GM08714 (cell line): ENCODE measurements at regions not wholly inside any gene's neighbourhood (a gene's known extent, or its start where the extent isn't known, plus 50 kb on each side); places are given as distances from the start of the nearest gene placed in this dataset.
"Not testable (repeated sequence)": the region's sequence is repeated elsewhere in the genome, so short reads cannot be mapped to it uniquely, and the experiment has no call there.

ENCODE experiments used
- H3K4me3 ChIP-seq: fragments of 200-500 bp; sonication (Bioruptor generic); 2 replicates; pipeline ENCODE4 v1.5.1; 2014; ENCODE audit warnings: mild to moderate bottlenecking, low read length, inconsistent platforms
- ZNF274 ChIP-seq: IDR thresholded peaks from 2 replicates; pipeline ENCODE4 v1.6.1; 2012; ENCODE audit warnings: mild to moderate bottlenecking, low read depth, low read length

DNA sequence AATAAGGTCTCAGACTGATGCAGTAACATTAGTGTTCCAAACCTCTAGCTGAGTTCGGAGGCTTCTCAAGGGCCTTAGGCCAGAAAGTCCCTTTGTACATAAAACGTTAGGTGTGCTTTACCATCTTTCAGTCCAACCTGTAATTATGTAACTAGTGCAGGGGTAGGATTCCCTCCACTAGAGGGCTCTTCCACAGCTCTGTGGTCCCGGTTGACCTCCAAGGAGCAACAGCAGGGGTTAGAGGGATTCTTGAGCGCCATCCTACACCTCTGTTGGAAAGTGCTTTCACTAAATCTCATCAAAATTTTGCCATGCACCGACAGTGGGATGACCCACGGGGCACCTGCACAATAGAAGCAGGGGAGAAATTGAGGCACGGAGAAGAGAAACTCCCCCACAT is 155.8 kb upstream of the LRP1B start:
- H3K4me3 ChIP-seq, result no peak overlapping the region

DNA sequence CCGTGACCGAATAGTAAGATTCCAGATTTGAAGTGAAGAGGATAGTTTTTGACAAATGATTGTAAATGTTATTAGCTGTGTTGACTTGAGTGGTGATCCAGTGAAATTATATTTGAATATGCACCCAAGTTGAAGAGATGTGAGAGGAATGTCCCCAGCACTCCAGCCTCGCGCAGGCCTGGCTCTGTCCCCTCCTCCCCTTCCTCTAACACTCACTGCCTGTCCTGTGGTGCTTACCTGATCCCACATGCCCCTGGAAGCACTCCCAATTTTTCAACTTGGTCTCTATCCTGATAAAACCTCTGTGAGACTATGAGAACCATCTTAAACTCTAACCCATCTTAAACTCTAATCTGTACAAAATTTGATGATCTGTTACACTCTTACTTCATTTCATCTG is 154.7 kb upstream of the LRP1B start:
- TF ChIP-seq ZNF274, result no peak

More for the DNA sequence above, 155.8 kb upstream of the LRP1B start:
- TF ChIP-seq ZNF274, result no peak

DNA sequence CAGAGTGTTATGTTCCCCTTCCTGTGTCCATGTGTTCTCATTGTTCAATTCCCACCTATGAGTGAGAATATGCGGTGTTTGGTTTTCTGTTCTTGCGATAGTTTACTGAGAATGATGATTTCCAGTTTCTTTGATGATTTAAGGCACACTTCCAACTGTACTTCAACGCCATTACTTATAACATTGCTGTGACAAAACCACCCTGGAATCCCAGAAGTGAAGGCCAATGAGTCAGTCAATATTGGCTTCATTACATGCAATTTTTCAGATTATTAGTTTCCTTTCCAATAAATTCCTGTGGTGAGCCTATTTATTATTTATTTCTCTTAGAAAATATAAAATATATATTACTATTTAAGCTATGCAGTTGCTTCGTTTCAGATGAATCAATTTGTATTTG is 153.5 kb upstream of the LRP1B start:
- H3K4me3 ChIP-seq, result not testable (repeated sequence)

More for the DNA sequence above, 154.7 kb upstream of the LRP1B start:
- H3K4me3 ChIP-seq, result no peak overlapping the region

- no peak overlapping the region for H3K4me3 ChIP-seq
- TF ChIP-seq ZNF274, result no peak
Observed at GRCh38 chr2:142280831-142281230, 150.0 kb upstream of the LRP1B start.

- no peak overlapping the region for H3K4me3 ChIP-seq
- no peak for TF ChIP-seq ZNF274
Observed at GRCh38 chr2:142270990-142271389, 140.2 kb upstream of the LRP1B start.

GRCh38 chr2:142270291-142270690 is 139.5 kb upstream of the LRP1B start:
- no peak overlapping the region for H3K4me3 ChIP-seq
- no peak for TF ChIP-seq ZNF274

DNA sequence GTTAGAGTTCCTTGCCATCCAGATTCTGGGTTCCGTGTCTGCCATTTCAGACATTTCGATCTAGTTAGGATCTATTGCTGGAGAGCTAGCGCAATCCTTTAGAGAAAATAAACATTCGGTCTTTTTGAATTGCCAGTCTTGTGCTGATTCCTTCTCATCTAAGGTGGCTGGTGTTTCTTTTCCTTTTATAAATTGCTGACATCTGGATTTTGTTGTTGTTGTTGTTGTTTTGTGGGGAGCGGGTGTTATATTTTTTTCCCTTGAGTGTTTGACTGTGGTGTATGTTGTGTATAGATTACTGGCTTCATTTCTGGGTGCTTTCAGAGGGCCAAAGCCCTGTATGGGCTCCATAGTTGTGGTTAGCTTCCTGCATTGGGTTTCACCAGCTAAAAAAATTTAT is 128.5 kb upstream of the LRP1B start:
- TF ChIP-seq ZNF274, result no peak
- H3K4me3 ChIP-seq, result no peak overlapping the region

- TF ChIP-seq ZNF274, result no peak
- no peak overlapping the region for H3K4me3 ChIP-seq
Observed at GRCh38 chr2:142254031-142254430, 123.2 kb upstream of the LRP1B start.

- no peak for TF ChIP-seq ZNF274
Observed at GRCh38 chr2:142241016-142241415, 110.2 kb upstream of the LRP1B start.

GRCh38 chr2:142236181-142236580 is 105.4 kb upstream of the LRP1B start:
- TF ChIP-seq ZNF274, result no peak
- no peak overlapping the region for H3K4me3 ChIP-seq

More at GRCh38 chr2:142241016-142241415, 110.2 kb upstream of the LRP1B start:
- H3K4me3 ChIP-seq, result no peak overlapping the region

DNA sequence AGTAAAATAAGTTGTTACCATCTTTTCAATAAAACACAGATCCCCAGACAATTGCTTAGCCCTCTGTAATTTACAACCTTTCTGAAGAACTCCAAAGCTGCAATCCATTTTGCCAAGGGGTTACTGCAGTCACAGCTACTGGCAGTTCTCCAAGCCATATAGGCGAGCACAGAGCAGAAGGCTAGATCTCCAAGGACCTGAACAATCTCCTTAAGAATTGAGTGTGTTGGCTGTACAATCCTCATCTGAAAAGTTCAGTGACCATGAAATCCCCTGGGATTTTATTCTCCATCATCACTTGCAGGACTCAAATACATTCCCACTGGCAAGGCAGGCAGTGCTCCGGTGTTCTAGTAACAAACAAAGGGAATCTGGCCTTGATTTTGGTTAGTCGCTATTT is 103.9 kb upstream of the LRP1B start:
- no peak overlapping the region for H3K4me3 ChIP-seq
- no peak for TF ChIP-seq ZNF274

- TF ChIP-seq ZNF274, result no peak
Observed at GRCh38 chr2:142223309-142223708, 92.5 kb upstream of the LRP1B start.

DNA sequence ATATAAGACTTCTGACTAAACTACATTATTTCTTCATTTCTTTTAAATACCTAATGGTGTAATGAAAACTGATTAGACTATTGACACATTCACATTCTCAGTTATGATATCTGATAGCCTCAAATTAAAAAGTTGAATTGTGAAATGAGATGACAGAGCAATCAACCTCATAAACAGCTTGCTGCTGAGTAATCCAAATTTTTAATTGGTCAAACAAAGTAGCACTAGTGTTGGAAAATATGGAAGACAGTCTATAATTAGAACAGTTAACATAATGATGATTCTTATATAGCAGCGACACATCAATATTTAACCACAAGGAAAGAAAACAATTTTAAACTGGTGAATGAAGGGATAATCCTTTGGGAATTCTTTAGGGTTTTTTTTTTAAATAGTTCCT is 91.9 kb upstream of the LRP1B start:
- no peak overlapping the region for H3K4me3 ChIP-seq
- no peak for TF ChIP-seq ZNF274

More at GRCh38 chr2:142223309-142223708, 92.5 kb upstream of the LRP1B start:
- H3K4me3 ChIP-seq, result no peak overlapping the region

GRCh38 chr2:142220901-142221300 is 90.1 kb upstream of the LRP1B start:
- no peak overlapping the region for H3K4me3 ChIP-seq
- TF ChIP-seq ZNF274, result no peak

- no peak for TF ChIP-seq ZNF274
- H3K4me3 ChIP-seq, result no peak overlapping the region
Observed at GRCh38 chr2:142220239-142220638, 89.4 kb upstream of the LRP1B start.

GRCh38 chr2:142218471-142218870 is 87.7 kb upstream of the LRP1B start:
- TF ChIP-seq ZNF274, result no peak
- no peak overlapping the region for H3K4me3 ChIP-seq
